ENCODE measurements at regions not wholly inside any gene's neighbourhood (a gene's known extent, or its start where the extent isn't known, plus 50 kb on each side); places are given as distances from the start of the nearest gene placed in this dataset.

DNA sequence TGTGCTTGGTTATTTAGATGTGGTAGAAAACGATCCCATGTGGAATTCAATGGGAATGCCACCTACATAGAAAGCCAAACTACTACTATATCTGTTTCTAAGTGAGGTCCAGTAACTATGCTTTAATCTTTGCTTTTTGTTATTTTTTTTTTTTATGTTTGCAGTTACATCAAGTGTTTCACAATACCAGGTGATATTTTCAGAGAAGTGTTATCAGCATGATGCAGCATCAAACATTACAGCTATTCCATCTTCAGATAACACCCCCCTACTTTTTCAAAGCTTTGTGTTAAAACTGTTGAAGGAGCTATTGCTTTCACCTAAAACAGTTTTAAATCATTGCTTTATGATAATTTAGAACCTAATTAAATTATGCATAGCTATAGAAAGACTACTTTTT, 163.8 kb upstream of the SLC16A7 start:
- Histone ChIP-seq H3K4me1 (ENCODE audit: low read length) (no peaks in the 10 kb centered on the region), H3K79me2 (ENCODE audit: low read length) (no peaks in the 10 kb centered on the region), H3K27me3 (replicated peaks; ENCODE audit: insufficient read depth, low read length) (no peaks in the 10 kb centered on the region), H3K9me3 (replicated peaks; ENCODE audit: insufficient read depth, low read length) (no peaks in the 10 kb centered on the region), H3K9ac (ENCODE audit: low read length) (no peak overlapping the region), H3K9me2 (replicated peaks; ENCODE audit: insufficient read depth, low read length) (no peaks in the 10 kb centered on the region), H3F3A (ENCODE audit: insufficient read depth, low read length) (no peaks in the 10 kb centered on the region), H3K4me3 (ENCODE audit: low read length) (no peak overlapping the region), H3K4me2 (ENCODE audit: low read depth, low read length) (no peak overlapping the region), H3K27ac (ENCODE audit: low read length) (no peak overlapping the region), H2AFZ (ENCODE audit: low read length) (no peak overlapping the region), H4K20me1 (ENCODE audit: insufficient read depth, low read length) (no peaks in the 10 kb centered on the region), H3K36me3 (replicated peaks; ENCODE audit: insufficient read depth, low read length) (no peaks in the 10 kb centered on the region)
- TF ChIP-seq, protein P1, sequence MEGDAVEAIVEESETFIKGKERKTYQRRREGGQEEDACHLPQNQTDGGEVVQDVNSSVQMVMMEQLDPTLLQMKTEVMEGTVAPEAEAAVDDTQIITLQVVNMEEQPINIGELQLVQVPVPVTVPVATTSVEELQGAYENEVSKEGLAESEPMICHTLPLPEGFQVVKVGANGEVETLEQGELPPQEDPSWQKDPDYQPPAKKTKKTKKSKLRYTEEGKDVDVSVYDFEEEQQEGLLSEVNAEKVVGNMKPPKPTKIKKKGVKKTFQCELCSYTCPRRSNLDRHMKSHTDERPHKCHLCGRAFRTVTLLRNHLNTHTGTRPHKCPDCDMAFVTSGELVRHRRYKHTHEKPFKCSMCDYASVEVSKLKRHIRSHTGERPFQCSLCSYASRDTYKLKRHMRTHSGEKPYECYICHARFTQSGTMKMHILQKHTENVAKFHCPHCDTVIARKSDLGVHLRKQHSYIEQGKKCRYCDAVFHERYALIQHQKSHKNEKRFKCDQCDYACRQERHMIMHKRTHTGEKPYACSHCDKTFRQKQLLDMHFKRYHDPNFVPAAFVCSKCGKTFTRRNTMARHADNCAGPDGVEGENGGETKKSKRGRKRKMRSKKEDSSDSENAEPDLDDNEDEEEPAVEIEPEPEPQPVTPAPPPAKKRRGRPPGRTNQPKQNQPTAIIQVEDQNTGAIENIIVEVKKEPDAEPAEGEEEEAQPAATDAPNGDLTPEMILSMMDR (IDR thresholded peaks at IDR 0.05; ENCODE audit: low read length) = no peak
- TF ChIP-seq EZH2 (optimal IDR thresholded peaks at IDR 0.05; ENCODE audit: low read depth, low read length) (no peak), EZH2phosphoT487 (IDR thresholded peaks at IDR 0.05; ENCODE audit: low read length) (no peak)
- DNase-seq = no peak

DNA sequence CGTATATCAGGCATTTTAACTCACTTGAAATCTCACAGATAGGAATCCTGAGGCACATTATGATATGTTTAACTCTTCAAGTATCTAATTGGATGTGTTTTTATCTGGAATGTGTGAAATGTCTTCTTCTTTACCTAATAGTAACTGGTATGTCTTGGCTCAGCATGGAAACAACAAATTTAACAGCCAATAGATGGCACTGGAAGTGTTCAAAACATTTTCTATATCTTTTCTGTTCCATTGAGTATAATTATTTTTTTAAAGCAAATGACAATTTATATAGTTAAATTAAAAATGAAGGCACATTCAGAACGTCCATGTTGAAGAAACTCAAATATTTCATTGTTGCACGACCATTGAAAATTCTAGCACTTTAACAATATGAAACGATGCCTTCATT, 164.6 kb upstream of the SLC16A7 start:
- no peak overlapping the region for H2AFZ ChIP-seq (ENCODE audit: low read length)
- TF ChIP-seq, protein P1 (IDR thresholded peaks at IDR 0.05; ENCODE audit: low read length) = no peak
- TF ChIP-seq EZH2phosphoT487 (IDR thresholded peaks at IDR 0.05; ENCODE audit: low read length) (no peak), EZH2 (optimal IDR thresholded peaks at IDR 0.05; ENCODE audit: low read depth, low read length) (no peak)
- no peaks in the 10 kb centered on the region for H3F3A ChIP-seq (ENCODE audit: insufficient read depth, low read length)
- no peaks in the 10 kb centered on the region for H4K20me1 ChIP-seq (ENCODE audit: insufficient read depth, low read length)
- no peak overlapping the region for H3K27ac ChIP-seq (ENCODE audit: low read length)
- H3K4me2 ChIP-seq (ENCODE audit: low read depth, low read length) = no peak overlapping the region
- no peaks in the 10 kb centered on the region for H3K4me1 ChIP-seq (ENCODE audit: low read length)
- no peaks in the 10 kb centered on the region for H3K36me3 ChIP-seq (replicated peaks; ENCODE audit: insufficient read depth, low read length)
- no peaks in the 10 kb centered on the region for H3K79me2 ChIP-seq (ENCODE audit: low read length)
- no peak overlapping the region for H3K4me3 ChIP-seq (ENCODE audit: low read length)
- no peaks in the 10 kb centered on the region for H3K27me3 ChIP-seq (replicated peaks; ENCODE audit: insufficient read depth, low read length)
- H3K9ac ChIP-seq (ENCODE audit: low read length) = no peak overlapping the region
- H3K9me3 ChIP-seq (replicated peaks; ENCODE audit: insufficient read depth, low read length) = no peaks in the 10 kb centered on the region
- no peaks in the 10 kb centered on the region for H3K9me2 ChIP-seq (replicated peaks; ENCODE audit: insufficient read depth, low read length)
- DNase-seq = no peak

DNA sequence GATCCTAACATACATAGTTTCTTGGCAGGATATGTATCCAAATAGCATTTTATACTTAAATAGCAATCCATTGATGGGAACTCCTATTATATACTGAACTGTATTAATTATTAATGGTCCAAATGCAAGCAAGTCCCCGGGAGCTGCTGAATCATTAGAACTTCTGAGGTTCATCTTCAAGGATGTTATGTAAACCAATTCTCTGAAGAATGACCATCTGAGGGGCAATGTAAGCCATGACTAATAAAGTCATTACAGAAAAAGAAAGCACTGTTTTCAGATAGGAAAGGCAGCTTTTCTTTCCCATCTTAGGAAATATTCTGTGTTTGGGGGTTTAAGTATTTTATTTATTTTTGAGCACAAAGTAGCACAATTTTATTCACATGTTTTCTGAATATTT, 166.1 kb upstream of the SLC16A7 start:
- Histone ChIP-seq H3K4me1 (ENCODE audit: low read length) (no peaks in the 10 kb centered on the region), H3K9me3 (replicated peaks; ENCODE audit: insufficient read depth, low read length) (no peaks in the 10 kb centered on the region), H3K27ac (ENCODE audit: low read length) (no peak overlapping the region), H3F3A (ENCODE audit: insufficient read depth, low read length) (no peaks in the 10 kb centered on the region), H3K79me2 (ENCODE audit: low read length) (no peaks in the 10 kb centered on the region), H3K9ac (ENCODE audit: low read length) (no peak overlapping the region), H3K9me2 (replicated peaks; ENCODE audit: insufficient read depth, low read length) (no peaks in the 10 kb centered on the region), H4K20me1 (ENCODE audit: insufficient read depth, low read length) (no peaks in the 10 kb centered on the region), H3K36me3 (replicated peaks; ENCODE audit: insufficient read depth, low read length) (no peaks in the 10 kb centered on the region), H2AFZ (ENCODE audit: low read length) (no peak overlapping the region), H3K4me2 (ENCODE audit: low read depth, low read length) (no peak overlapping the region), H3K27me3 (replicated peaks; ENCODE audit: insufficient read depth, low read length) (no peaks in the 10 kb centered on the region), H3K4me3 (ENCODE audit: low read length) (no peak overlapping the region)
- TF ChIP-seq EZH2phosphoT487 (IDR thresholded peaks at IDR 0.05; ENCODE audit: low read length) (no peak), EZH2 (optimal IDR thresholded peaks at IDR 0.05; ENCODE audit: low read depth, low read length) (no peak)
- TF ChIP-seq, protein P1 (IDR thresholded peaks at IDR 0.05; ENCODE audit: low read length) = no peak
- no peak for DNase-seq

Data from MM.1S (cell line).